Peyer's patch (tissue), 4 donors: ENCODE measurements at regions not wholly inside any gene's neighbourhood (a gene's known extent, or its start where the extent isn't known, plus 50 kb on each side); places are given as distances from the start of the nearest gene placed in this dataset.
"Not testable (repeated sequence)": the region's sequence is repeated elsewhere in the genome, so short reads cannot be mapped to it uniquely, and the experiment has no call there.

Experiments used
- DNase-seq, 3 donors: peaks; one replicate each; pipeline ENCODE4 v3.0.0-alpha.2; 2017 to 2019
- H3K27ac ChIP-seq, 4 donors: fragments of 200-600 bp; sonication (generic); one replicate each; pipeline ENCODE4 v1.5.1; 2016 to 2019
- H3K27me3 ChIP-seq, 2 donors: fragments of 200-600 bp; sonication (generic); one replicate each; pipeline ENCODE4 v1.5.1; 2019
- H3K36me3 ChIP-seq, 3 donors: fragments of 200-600 bp; sonication (generic); one replicate each; pipeline ENCODE4 v1.5.1; 2016 to 2019
- H3K4me1 ChIP-seq, 4 donors: fragments of 200-600 bp; sonication (generic); one replicate each; pipeline ENCODE4 v1.5.1; 2016 to 2019
- H3K4me3 ChIP-seq, 4 donors: fragments of 200-600 bp; sonication (generic); 1 replicate in 3 of 4; 2 replicates in 1 of 4; pipeline ENCODE4 v1.5.1; 2016 to 2019; ENCODE audit warnings: mild to moderate bottlenecking in 1 of 4
- H3K9me3 ChIP-seq, 4 donors: fragments of 200-600 bp; sonication (generic); one replicate each; pipeline ENCODE4 v1.5.1; 2016 to 2019; ENCODE audit warnings: mild to moderate bottlenecking in 1 of 4
- CTCF ChIP-seq, 6 experiments: fragments of 450-650 bp in 4 of 6; fragments of 200-600 bp in 2 of 6; sonication (generic) in 1 of 6; IDR thresholded peaks; one replicate each; pipeline ENCODE4 v1.5.1; 2017 to 2019; ENCODE audit warnings: antibody characterized with exemption in 6 of 6, mild to moderate bottlenecking in 3 of 6, moderate library complexity in 1 of 6
- POLR2A ChIP-seq, 2 donors: fragments of 450-650 bp; IDR thresholded peaks; one replicate each; pipeline ENCODE4 v1.5.1; 2017; ENCODE audit warnings: antibody characterized with exemption in 2 of 2, mild to moderate bottlenecking in 2 of 2, moderate library complexity in 2 of 2

GRCh38 chr3:161649900-161650484 lies 153.4 kb downstream of the OTOL1 start:
- H3K9me3 ChIP-seq = no peaks in the 10 kb centered on the region
- H3K4me3 ChIP-seq = no peak overlapping the region
- DNase-seq = no peak
- no peak overlapping the region for H3K27ac ChIP-seq
- no peak for TF ChIP-seq POLR2A (IDR thresholded peaks at IDR 0.05)
- TF ChIP-seq CTCF (IDR thresholded peaks at IDR 0.05) = no peak
- no peaks in the 10 kb centered on the region for H3K27me3 ChIP-seq
- H3K36me3 ChIP-seq = no peaks in the 10 kb centered on the region
- no peaks in the 10 kb centered on the region for H3K4me1 ChIP-seq

GRCh38 chr3:161657786-161658185 lies 161.2 kb downstream of the OTOL1 start:
- no peak for TF ChIP-seq POLR2A (IDR thresholded peaks at IDR 0.05)
- no peaks in the 10 kb centered on the region for H3K36me3 ChIP-seq
- H3K4me3 ChIP-seq = no peak overlapping the region

GRCh38 chr3:161671141-161671540 lies 174.5 kb downstream of the OTOL1 start:
- no peak for TF ChIP-seq CTCF (IDR thresholded peaks at IDR 0.05)
- TF ChIP-seq POLR2A (IDR thresholded peaks at IDR 0.05) = no peak
- Histone ChIP-seq H3K4me1 (no peaks in the 10 kb centered on the region), H3K27ac (no peak overlapping the region), H3K36me3 (no peaks in the 10 kb centered on the region), H3K4me3 (no peak overlapping the region), H3K27me3 (no peaks in the 10 kb centered on the region), H3K9me3 (no peaks in the 10 kb centered on the region)
- no peak for DNase-seq

More at GRCh38 chr3:161657786-161658185, 161.2 kb downstream of the OTOL1 start:
- no peak for DNase-seq
- Histone ChIP-seq H3K27ac (no peak overlapping the region), H3K9me3 (no peaks in the 10 kb centered on the region), H3K4me1 (no peaks in the 10 kb centered on the region), H3K27me3 (no peaks in the 10 kb centered on the region)

GRCh38 chr3:161672478-161672877 lies 175.9 kb downstream of the OTOL1 start:
- Histone ChIP-seq H3K9me3 (no peaks in the 10 kb centered on the region), H3K4me1 (no peaks in the 10 kb centered on the region), H3K4me3 (no peak overlapping the region), H3K27ac (no peak overlapping the region), H3K36me3 (no peaks in the 10 kb centered on the region), H3K27me3 (no peaks in the 10 kb centered on the region)
- TF ChIP-seq POLR2A (IDR thresholded peaks at IDR 0.05) (no peak), CTCF (IDR thresholded peaks at IDR 0.05) (no peak)
- DNase-seq = no peak

GRCh38 chr3:161673866-161674265 lies 177.3 kb downstream of the OTOL1 start:
- H3K27me3 ChIP-seq = no peaks in the 10 kb centered on the region
- no peak for DNase-seq
- H3K4me1 ChIP-seq = no peaks in the 10 kb centered on the region
- no peak overlapping the region for H3K4me3 ChIP-seq
- H3K9me3 ChIP-seq = no peaks in the 10 kb centered on the region
- H3K36me3 ChIP-seq = no peaks in the 10 kb centered on the region
- TF ChIP-seq POLR2A (IDR thresholded peaks at IDR 0.05) (no peak), CTCF (IDR thresholded peaks at IDR 0.05) (no peak)
- H3K27ac ChIP-seq = no peak overlapping the region

- Histone ChIP-seq H3K9me3 (no peaks in the 10 kb centered on the region), H3K4me1 (no peaks in the 10 kb centered on the region), H3K27me3 (no peaks in the 10 kb centered on the region), H3K27ac (no peak overlapping the region), H3K4me3 (no peak overlapping the region), H3K36me3 (no peaks in the 10 kb centered on the region)
- no peak for DNase-seq
- TF ChIP-seq POLR2A (IDR thresholded peaks at IDR 0.05) = no peak
- no peak for TF ChIP-seq CTCF (IDR thresholded peaks at IDR 0.05)
These were observed 177.8 kb downstream of the OTOL1 start for GRCh38 chr3:161674402-161674801.

GRCh38 chr3:161681831-161682230 lies 185.2 kb downstream of the OTOL1 start:
- not testable (repeated sequence) for H3K9me3 ChIP-seq, H3K27me3 ChIP-seq, H3K36me3 ChIP-seq, H3K27ac ChIP-seq, H3K4me3 ChIP-seq, H3K4me1 ChIP-seq, DNase-seq
